ENCODE measurements at regions not wholly inside any gene's neighbourhood (a gene's known extent, or its start where the extent isn't known, plus 50 kb on each side); places are given as distances from the start of the nearest gene placed in this dataset.

DNA sequence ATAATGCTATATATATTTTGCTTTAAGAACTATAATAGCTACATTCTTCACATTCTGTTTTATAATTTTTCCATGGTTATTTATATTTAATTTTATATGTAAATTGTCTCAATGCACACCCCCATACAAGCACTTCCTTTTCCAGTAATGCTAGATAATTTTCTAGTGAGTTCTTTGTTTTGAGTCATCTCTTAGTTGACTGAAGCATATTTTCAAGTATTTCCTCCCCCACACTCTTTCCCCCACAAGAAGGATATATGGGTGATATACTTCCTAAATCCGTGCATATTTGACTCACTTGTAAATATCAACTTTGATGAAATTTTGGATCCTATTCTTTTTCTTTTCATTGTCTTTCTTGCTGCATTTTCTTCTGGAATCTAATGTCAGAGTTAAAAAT lies 82.1 kb upstream of the SRSF6 start (continued):
- TF ChIP-seq, protein P1, sequence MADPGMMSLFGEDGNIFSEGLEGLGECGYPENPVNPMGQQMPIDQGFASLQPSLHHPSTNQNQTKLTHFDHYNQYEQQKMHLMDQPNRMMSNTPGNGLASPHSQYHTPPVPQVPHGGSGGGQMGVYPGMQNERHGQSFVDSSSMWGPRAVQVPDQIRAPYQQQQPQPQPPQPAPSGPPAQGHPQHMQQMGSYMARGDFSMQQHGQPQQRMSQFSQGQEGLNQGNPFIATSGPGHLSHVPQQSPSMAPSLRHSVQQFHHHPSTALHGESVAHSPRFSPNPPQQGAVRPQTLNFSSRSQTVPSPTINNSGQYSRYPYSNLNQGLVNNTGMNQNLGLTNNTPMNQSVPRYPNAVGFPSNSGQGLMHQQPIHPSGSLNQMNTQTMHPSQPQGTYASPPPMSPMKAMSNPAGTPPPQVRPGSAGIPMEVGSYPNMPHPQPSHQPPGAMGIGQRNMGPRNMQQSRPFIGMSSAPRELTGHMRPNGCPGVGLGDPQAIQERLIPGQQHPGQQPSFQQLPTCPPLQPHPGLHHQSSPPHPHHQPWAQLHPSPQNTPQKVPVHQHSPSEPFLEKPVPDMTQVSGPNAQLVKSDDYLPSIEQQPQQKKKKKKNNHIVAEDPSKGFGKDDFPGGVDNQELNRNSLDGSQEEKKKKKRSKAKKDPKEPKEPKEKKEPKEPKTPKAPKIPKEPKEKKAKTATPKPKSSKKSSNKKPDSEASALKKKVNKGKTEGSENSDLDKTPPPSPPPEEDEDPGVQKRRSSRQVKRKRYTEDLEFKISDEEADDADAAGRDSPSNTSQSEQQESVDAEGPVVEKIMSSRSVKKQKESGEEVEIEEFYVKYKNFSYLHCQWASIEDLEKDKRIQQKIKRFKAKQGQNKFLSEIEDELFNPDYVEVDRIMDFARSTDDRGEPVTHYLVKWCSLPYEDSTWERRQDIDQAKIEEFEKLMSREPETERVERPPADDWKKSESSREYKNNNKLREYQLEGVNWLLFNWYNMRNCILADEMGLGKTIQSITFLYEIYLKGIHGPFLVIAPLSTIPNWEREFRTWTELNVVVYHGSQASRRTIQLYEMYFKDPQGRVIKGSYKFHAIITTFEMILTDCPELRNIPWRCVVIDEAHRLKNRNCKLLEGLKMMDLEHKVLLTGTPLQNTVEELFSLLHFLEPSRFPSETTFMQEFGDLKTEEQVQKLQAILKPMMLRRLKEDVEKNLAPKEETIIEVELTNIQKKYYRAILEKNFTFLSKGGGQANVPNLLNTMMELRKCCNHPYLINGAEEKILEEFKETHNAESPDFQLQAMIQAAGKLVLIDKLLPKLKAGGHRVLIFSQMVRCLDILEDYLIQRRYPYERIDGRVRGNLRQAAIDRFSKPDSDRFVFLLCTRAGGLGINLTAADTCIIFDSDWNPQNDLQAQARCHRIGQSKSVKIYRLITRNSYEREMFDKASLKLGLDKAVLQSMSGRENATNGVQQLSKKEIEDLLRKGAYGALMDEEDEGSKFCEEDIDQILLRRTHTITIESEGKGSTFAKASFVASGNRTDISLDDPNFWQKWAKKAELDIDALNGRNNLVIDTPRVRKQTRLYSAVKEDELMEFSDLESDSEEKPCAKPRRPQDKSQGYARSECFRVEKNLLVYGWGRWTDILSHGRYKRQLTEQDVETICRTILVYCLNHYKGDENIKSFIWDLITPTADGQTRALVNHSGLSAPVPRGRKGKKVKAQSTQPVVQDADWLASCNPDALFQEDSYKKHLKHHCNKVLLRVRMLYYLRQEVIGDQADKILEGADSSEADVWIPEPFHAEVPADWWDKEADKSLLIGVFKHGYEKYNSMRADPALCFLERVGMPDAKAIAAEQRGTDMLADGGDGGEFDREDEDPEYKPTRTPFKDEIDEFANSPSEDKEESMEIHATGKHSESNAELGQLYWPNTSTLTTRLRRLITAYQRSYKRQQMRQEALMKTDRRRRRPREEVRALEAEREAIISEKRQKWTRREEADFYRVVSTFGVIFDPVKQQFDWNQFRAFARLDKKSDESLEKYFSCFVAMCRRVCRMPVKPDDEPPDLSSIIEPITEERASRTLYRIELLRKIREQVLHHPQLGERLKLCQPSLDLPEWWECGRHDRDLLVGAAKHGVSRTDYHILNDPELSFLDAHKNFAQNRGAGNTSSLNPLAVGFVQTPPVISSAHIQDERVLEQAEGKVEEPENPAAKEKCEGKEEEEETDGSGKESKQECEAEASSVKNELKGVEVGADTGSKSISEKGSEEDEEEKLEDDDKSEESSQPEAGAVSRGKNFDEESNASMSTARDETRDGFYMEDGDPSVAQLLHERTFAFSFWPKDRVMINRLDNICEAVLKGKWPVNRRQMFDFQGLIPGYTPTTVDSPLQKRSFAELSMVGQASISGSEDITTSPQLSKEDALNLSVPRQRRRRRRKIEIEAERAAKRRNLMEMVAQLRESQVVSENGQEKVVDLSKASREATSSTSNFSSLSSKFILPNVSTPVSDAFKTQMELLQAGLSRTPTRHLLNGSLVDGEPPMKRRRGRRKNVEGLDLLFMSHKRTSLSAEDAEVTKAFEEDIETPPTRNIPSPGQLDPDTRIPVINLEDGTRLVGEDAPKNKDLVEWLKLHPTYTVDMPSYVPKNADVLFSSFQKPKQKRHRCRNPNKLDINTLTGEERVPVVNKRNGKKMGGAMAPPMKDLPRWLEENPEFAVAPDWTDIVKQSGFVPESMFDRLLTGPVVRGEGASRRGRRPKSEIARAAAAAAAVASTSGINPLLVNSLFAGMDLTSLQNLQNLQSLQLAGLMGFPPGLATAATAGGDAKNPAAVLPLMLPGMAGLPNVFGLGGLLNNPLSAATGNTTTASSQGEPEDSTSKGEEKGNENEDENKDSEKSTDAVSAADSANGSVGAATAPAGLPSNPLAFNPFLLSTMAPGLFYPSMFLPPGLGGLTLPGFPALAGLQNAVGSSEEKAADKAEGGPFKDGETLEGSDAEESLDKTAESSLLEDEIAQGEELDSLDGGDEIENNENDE (IDR thresholded peaks at IDR 0.05; ENCODE audit: low read depth, low read length) = no peak
- TF ChIP-seq, protein P2, sequence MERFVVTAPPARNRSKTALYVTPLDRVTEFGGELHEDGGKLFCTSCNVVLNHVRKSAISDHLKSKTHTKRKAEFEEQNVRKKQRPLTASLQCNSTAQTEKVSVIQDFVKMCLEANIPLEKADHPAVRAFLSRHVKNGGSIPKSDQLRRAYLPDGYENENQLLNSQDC (CRISPR knock-in tag; IDR thresholded peaks at IDR 0.05) = no peak
- no peak for TF ChIP-seq RBBP5 (IDR thresholded peaks at IDR 0.05; ENCODE audit: borderline replicate concordance, insufficient read depth, low read length, poor library complexity, severe bottlenecking)
- TF ChIP-seq KDM2B (CRISPR knock-in tag; IDR thresholded peaks at IDR 0.05) = no peak
- TF ChIP-seq MYC (IDR thresholded peaks at IDR 0.05; ENCODE audit: low read depth, low read length) = no peak
- TF ChIP-seq MYC (CRISPR knock-in tag; IDR thresholded peaks at IDR 0.05; ENCODE audit: borderline replicate concordance, low read depth) = no peak
- TF ChIP-seq GABPB1 (CRISPR knock-in tag; IDR thresholded peaks at IDR 0.05) = no peak
- TF ChIP-seq CTBP1 (IDR thresholded peaks at IDR 0.05; ENCODE audit: borderline replicate concordance) = no peak
- TF ChIP-seq NCOA4 (IDR thresholded peaks at IDR 0.05; ENCODE audit: partially characterized antibody) = no peak
- TF ChIP-seq POLR2AphosphoS5 (IDR thresholded peaks at IDR 0.05; ENCODE audit: control insufficient read depth, insufficient read depth, low read depth, low read length) = no peak
- TF ChIP-seq, protein P3, sequence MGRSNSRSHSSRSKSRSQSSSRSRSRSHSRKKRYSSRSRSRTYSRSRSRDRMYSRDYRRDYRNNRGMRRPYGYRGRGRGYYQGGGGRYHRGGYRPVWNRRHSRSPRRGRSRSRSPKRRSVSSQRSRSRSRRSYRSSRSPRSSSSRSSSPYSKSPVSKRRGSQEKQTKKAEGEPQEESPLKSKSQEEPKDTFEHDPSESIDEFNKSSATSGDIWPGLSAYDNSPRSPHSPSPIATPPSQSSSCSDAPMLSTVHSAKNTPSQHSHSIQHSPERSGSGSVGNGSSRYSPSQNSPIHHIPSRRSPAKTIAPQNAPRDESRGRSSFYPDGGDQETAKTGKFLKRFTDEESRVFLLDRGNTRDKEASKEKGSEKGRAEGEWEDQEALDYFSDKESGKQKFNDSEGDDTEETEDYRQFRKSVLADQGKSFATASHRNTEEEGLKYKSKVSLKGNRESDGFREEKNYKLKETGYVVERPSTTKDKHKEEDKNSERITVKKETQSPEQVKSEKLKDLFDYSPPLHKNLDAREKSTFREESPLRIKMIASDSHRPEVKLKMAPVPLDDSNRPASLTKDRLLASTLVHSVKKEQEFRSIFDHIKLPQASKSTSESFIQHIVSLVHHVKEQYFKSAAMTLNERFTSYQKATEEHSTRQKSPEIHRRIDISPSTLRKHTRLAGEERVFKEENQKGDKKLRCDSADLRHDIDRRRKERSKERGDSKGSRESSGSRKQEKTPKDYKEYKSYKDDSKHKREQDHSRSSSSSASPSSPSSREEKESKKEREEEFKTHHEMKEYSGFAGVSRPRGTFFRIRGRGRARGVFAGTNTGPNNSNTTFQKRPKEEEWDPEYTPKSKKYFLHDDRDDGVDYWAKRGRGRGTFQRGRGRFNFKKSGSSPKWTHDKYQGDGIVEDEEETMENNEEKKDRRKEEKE (IDR thresholded peaks at IDR 0.05; ENCODE audit: borderline replicate concordance in 1 of 2, control insufficient read depth in 1 of 2, low read depth in 2 of 2, low read length in 1 of 2) = no peak
- TF ChIP-seq, protein P4, sequence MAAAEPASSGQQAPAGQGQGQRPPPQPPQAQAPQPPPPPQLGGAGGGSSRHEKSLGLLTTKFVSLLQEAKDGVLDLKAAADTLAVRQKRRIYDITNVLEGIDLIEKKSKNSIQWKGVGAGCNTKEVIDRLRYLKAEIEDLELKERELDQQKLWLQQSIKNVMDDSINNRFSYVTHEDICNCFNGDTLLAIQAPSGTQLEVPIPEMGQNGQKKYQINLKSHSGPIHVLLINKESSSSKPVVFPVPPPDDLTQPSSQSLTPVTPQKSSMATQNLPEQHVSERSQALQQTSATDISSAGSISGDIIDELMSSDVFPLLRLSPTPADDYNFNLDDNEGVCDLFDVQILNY (CRISPR knock-in tag; IDR thresholded peaks at IDR 0.05) = no peak
